ENCODE measurements at regions not wholly inside any gene's neighbourhood (a gene's known extent, or its start where the extent isn't known, plus 50 kb on each side); places are given as distances from the start of the nearest gene placed in this dataset.
"Not testable (repeated sequence)": the region's sequence is repeated elsewhere in the genome, so short reads cannot be mapped to it uniquely, and the experiment has no call there.

DNA sequence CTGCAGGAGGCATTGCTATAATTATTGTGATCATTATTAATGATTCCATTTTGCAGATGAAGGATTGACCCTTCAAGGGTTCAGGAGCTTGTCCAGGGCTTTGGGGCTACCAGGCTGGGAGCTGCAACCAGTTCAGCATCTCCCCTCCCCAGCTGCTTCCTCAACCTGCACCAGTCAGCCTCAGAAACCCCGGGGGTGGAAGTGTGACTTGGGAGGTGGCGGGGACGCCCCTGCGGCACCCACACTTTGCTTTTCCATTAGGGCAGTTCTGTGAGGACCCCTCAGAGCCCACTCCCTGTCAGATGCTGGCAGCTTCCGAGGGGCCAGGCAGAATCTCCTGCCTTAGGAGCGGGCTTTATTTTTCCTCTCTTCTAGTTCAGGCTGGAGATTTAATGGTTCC is 85.6 kb downstream of the OLFM1 start:
- no peak for DNase-seq

DNA sequence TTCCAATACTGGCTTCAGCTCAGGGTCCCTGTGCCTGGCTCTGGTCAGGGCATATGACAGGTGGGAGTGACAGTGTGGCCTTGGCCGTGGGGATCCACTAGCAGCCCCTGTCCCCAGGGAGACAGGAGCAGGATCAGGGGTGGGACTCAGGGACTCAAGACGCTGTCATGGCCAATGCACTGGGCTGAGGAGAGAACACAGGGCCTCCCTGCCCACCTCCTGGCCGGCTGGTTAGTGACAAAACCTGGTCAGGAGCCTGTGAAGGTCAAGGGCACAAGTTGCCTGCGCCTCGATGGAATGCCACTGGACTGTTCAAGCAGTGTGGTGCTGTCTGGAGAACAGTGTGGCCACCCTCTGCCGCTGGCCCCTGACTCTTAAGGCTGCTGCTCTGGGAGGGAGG is 86.8 kb downstream of the OLFM1 start:
- no peak for DNase-seq

DNA sequence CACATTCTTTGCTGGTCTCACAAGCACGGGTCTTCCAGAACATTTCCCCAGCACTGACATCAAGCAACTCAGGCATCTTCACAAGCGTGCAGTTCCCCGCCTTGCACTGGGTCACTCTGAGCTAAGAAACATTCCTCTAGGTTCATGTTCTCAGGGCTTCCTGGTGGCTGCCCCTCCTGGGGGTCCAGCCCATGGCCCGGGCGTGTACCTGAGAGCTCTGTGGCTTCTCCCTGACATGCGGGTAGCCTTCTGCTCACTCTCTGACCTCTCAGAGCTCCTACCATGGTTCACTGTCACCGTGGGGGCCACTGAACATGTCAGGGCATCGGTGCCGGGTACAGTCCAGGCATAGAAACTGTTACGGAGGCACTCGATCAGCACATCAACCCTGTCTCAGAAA is 87.5 kb downstream of the OLFM1 start:
- no peak for DNase-seq

DNA sequence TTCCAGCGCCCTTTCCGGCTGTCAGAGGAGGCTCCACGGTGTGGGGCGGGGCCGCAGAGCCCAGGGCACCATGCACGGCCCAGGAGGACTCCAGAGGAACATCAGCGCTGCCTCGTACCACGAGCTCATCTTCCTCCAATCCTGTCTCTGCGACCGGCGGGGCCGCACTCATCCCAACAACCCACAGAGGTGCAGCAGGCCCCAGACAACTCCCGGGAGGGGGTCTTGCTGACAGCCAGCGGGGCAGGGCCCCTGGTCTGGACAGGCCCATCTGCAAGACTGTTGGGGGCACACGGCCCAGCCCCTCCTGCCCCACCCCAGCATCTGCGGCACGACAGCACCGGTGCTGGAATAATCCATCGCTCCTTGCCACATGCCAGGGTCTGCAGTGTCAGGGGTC is 88.8 kb downstream of the OLFM1 start:
- DNase-seq: no peak

DNA sequence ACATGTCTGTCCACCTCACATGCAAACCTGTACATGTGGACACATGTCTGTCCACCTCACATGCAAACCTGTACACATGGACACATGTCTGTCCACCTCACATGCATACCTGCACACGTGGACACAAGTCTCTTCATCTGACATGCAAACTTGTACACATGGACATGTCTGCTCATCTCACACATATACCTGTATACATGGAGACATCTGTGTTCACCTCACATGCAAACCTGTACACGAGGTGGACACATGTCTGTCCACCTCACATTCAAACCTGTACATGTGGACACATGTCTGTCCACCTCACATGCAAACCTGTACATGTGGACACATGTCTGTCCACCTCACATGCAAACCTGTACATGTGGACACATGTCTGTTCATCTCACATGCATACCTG is 90.1 kb downstream of the OLFM1 start:
- DNase-seq: not testable (repeated sequence)

DNA sequence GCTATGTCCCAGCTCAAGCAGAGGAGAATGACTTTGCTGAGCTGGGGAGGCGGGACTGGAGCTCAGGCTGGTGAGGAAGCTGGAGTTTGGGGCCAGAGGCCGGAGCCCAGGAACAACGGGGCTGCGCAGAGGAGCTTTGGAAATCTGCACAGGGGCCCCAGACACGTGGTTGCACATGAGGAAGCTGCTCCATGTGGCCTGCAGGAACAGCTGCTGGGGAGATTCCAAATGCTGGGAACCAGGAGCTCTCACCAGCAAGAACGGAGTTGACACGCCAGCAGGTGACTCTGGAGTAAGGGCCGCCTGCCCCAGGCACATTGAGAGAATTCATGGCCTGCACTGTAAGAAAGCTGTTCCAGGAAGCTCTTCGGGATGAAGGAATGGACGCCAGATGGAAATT is 91.0 kb downstream of the OLFM1 start:
- no peak for DNase-seq

DNA sequence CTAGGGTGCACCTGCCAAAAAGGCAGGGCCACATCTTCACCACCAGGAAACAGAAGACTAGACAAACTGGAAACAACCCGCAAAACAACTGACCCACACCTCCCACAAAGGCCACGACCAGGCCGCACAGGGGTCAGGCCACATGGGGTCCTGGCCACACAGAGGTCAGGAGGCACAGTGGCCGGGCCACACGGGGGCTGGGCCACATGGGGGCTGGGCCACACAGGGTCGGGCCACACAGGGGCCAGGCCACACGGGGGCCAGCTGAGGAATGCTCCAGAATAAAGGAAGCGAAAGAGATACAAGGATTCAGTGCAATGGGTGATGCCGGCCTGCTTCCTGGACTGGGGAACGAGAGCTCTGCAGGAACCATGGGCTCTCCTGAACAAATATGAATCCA is 91.6 kb downstream of the OLFM1 start:
- DNase-seq: no peak

DNA sequence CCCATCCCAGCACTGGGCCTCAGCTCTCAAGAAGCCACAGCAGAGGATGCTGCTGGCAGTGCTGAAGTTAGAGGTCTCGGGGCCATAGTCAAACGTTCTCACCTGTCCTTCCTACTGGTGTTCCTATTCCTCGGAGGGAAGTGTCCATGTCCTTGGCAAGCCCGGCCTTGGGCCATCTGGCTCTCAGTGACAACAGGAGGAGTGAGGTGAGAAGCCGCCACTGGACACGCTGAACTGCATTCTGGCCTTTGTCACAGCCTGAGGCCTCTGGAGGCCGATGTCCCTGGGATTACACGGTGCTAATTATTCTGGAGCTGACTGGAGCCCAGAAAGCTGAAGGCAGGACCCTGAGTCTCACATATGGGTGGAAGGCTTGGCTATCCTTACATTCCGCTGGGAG is 92.5 kb downstream of the OLFM1 start:
- no peak for DNase-seq

DNA sequence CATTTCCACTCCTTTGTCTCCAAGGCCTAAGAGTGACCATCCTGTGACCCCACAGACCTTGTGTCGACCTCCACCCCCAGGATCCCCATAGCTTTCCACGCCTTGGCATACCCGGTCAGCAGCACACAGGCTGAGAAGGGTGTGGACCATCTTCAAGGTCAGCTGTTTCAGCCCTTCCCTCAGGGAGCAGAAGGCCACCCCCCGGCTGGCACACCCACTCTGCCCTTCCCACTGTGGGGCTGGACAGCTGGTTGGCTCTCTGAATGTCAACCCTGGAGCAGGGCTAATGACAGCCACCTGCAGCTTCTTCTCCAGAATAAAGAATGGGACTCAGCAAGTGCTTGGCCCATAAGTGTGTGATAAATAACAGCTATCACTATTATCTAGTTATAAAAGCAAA is 93.1 kb downstream of the OLFM1 start:
- DNase-seq: no peak

DNA sequence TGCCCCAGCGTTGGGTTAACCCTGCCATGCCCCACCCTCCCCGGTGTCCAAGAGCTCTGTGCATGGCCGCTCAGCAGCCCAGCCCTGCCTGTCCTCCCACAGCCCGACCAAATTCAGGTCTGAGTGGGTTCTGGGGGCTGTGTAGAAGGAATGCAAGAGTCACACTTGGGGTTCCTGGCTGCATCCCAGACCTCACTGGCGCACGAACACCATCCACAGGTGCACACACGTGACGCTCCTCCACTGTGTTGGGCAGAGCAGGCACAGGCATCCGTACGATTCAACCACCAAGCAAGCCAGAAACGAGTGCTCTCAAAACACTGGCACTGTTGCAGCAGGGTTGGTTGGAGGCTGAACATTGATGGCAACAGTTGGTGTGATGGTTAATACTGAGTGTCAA is 93.9 kb downstream of the OLFM1 start:
- no peak for DNase-seq

DNA sequence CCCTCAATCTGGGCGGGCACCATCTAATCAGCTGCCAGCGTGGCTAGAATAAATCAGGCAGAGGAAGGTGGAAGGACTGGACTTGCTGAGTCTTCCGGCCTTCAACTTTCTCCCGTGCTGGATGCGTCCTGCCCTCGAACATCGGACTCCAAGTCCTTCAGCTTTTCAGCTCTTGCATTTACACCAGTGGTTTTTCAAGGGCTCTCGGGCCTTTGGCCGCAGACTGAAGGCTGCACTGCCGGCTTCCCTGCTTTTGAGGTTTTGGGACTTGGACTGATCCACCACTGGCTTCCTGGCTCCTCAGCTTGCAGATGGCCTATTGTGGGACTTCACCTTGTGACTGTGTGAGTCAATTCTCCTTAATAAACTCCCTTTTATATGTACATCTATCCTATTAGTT is 94.4 kb downstream of the OLFM1 start:
- DNase-seq: not testable (repeated sequence)

DNA sequence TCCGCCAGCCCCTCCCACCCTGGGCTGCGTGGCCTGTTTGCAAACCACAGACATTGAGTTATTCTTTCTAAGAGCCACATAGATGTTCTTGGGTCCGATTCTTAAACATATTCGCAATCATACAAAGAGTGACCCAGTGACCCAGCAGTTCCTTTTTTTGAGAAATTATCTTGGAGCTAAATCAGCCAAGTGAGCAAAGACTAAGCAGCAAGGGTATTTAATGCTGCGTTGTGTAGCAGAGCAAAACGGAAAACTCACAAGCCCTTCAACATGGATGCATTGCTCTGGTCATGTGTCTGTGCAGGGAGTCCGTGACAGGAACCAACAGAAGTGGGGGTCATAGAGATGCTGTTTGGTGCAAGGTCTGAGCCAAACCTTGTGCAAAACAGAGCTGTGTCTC is 95.6 kb downstream of the OLFM1 start:
- DNase-seq: no peak

DNA sequence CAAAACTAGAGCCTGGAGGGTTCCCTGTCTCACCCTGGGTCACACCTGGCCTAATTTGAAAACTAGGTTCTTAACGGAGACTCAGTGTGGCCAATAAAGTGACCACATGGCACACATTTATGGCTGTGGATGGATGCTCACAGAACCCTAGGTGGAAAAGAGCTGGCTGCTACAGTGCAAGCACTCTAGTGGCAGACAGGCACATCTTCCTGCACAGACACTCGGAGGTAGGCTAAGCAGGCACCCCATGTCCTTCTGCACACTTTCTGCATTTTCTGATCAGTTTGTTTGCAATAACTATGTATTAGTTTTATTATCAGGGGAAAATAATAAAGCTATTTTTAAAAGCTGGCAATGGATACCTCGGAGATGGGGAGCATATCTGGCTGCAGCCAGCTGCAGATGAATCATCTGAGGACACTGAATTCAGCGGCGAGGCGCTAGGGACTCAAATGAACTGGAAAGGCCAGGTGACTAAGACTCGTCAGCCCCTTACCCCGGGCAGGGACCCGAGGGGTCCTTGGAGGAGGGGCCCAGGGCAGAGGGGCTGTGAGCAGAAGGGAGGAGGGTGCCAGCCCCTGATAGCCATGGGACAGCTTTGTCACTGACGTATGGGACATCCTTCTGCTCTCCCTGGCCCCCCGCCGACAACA is 96.2 kb downstream of the OLFM1 start:
- no peak for DNase-seq

DNA sequence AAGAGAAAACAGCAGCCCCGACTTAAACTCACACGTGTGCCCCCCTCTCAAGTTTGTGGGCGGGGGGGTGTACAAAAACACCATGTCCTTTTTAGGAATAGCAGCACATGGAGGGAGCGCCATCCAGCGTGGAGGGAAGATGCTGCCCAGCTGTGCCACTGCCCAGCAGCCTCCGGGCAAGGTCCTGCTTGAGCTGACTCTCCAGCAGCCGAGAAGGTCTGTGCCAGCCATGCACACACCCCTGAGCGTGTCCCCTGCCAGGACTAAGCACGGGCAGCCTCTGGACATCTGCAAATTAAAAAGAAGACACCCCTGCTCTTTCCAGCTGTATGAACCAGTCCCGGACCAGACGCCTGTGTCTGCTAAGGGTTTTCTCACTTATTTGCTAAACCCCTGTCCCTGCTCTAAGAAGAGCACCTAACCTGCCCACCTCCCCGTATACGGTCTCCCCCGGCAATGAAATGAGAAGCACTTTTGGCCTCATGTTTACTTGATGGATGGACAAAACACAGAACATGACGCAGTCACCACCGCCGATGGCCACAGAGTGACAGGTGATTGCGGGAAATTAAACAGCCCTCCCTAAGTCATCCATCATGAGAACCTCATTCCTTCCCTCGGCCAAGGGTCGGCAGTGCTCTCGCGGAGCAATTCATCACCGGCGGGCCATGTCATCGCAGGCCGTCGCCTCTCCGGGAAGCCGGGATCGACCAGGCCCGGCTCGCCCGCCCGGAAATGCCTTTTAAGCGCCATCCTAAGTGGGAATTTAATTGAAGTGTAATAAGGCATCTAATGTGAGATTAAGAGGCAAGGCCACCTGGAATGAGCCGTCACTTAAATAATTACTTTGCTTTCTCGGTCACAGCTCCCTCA is 96.9 kb downstream of the OLFM1 start:
- no peak for DNase-seq

DNA sequence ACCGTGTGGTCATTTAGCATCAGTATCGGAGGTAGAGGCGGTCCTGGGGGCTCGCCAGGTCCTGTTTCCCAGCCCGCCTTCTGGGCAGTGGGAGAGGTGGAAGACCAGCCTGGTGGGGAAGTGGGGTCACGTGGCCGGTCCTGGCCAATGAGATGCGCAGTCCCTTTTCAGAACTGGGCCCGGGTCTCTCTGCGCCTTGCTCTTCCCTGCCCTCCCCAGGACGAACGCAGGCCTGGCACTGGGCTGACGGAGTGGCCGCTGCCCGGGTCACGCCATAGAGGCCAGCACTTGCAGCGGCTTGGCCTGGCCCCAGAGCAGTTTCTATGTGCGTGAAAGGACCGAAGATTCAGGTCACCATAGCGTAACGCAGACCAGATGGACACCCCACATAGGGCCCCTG is 97.6 kb downstream of the OLFM1 start:
- DNase-seq: no peak

DNA sequence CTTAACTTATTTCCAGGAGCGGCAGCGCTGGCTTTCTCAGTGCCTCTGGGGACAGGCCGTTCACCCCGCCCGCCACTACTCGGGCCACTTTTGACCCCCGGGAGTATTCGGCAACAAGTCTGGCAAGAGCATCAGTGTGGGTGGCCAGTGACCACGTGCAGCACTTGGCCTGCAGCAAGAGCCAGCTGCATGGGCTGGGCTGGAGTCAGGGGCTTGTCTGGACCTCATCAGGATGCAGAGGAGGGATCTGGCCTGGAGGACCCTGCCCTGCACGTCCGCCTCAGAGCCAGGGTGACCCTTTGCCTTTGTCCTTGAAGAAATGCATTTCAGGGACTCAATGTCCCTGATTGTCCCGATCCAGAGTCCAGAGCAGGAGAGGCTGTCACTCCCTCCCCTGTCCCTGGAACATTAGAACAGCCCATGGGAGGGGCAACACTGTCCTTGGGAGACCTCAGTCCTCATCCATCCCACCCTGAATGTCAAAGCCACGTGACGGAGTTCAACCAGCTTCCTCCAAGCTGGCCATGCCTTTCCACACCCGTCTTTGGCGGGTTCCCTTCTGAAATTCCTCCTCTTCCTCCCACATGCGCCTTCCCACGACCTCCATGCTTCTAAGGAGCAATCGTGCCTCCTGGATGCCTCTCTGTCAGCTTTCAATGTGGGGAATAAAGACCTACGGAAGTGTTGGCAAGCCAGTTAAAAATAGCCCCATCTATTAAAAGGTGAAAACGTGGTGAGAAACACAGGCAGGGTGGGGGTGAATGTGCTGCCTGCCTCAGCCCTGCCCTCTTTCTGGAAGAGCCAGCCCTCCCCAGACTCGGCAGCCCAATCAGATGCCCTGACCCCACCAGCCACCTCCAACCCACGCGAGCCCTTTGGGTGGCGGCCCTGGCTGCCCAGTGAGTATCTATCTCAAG is 99.0 kb downstream of the OLFM1 start:
- DNase-seq: no peak

DNA sequence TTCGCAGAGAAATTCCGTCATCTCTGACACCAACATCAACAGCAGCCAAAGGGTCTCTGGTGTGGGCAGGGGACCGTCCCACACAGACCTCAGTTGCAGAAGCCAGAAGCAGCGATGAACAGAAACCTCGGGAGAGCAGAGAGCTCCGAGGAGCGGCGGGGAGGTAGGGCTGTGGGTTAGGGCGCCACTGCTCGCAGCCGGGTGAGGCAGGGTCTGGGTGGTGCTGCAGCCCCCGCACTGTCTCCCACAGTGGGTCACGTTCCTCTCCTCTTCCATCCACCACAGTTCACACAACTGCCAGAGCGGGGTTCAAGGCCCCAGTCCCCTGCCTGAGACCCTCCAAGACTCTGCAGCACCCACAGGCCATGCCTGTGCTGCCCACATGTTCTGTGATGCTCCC is 99.9 kb downstream of the OLFM1 start:
- DNase-seq: no peak

DNA sequence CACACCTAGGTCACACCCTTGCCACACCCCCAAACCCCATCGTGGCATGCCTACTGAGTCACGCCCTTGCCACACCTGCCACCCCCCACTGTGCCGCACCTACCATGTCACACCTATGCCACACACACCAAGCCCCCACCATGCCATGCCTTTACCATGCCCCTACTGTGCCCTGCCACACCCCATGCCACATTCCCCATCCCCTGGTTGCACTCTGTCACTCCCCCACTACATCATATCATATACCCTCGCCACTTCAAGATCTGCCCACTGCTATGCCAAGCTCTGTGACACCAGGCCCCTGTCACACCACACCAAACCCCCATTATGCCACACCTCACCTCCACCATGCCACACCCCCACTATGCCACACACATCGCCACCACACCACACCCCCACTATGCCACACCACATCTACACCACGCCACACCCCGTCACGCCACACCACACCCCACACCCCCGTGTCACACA is 101.2 kb downstream of the OLFM1 start:
- DNase-seq: no peak

DNA sequence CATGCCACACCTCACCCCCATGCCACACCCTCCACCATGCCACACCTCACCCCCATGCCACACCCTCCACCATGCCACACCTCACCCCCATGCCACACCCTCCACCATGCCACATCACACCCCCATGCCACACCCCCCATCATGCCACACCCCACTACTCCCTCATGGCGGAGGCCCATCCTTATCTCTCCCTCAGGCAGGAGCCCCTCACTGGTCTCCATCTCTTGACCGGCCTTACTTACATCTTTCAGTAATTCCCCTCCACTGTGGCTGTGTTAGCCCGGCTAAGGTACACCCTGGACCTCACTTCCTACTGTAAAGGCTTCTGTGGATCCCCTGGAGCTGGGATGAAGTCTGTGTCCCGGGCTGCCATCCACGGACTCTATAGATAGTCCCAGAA is 102.0 kb downstream of the OLFM1 start:
- no peak for DNase-seq

DNA sequence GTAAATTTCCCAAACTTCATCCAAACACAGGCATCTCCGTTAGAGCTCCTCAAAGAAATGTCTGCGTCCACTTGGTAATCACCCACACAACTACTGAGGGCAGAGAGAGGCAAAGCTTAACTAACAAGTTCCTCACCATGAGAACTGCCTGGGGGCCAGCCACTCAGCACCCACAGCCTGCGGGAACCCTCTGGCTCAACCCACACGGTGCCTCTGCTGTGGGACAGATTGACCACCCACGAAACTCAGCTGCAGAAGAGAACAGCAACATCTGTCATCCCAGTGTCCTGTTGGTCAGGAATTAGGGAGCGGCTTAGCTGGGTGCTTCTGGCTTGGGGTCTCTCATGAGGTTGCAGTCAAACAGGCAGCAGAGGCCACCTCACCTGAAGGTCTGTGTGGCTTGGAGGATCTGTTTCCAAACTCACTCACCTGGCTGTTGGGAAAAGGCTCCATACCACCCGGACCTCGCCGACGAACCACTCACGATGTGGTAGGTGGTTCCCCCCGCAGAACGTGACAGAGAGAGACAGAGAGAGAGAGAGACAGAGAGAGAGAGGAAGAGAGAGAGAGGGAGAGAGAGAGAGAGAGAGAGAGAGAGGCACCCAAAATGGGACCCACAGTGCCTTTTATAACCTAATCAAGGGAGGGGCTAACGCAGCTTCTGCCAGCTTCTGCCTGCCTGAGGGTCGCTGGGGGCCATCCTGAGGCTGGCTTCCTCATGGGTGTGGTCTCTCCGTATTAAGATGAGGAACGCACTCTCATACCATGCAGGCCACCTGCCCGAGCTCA is 103.5 kb downstream of the OLFM1 start:
- DNase-seq: no peak

DNA sequence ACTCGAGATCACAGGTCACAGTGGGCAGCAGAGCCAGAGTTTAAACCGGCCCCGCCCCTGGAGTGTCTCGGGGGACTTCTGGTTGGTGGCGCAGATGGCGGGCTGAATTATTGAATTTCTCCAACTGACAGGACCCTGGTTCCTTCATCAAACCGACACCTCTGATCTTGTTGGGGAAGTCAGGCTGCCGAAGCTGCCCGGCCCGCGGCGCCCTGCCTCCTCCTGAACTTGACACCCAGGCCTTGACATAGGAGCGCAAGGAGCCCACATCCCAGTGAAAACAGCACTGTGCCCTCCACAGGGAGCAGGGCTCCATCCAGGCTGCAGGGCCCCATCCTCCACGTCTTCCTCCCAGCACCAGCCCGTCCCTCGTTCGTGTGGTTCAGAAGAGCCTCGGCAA is 105.2 kb downstream of the OLFM1 start:
- DNase-seq: no peak

DNA sequence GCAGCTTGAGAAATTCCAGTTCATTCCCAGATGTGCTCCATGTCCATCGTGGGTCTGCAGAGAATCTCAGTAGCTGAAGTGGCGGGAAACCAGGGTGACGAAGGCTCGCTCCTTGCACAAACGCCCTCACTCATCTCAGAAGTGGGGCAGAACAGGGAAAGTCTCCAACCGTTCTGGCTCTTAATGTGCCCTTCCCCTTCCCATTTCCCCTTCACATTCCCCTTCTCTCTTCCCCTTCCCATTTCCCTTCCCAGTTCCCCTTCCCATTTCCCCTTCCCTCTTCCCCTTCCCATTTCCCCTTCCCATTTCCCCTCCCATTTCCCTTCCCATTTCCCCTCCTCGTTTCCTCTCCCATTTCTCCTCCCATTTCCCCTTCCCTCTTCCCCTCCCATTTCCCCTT is 108.5 kb downstream of the OLFM1 start:
- not testable (repeated sequence) for DNase-seq

DNA sequence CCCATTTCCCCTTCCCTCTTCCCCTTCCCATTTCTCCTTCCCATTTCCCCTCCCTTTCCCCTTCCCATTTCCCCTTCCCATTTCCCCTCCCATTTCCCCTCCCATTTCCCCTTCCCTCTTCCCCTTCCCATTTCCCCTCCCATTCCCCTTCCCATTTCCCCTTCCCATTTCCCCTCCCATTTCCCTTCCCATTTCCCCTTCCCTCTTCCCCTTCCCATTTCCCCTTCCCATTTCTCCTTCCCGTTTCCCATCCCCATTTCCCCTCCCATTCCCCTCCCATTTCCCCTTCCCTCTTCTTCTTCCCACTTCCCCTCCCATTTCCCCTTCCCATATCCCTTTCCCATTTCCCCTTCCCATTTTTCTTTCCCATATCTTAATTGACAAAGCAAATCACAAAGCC is 109.0 kb downstream of the OLFM1 start:
- DNase-seq: no peak
